G401.6 (cell line): ENCODE measurements at regions not wholly inside any gene's neighbourhood (a gene's known extent, or its start where the extent isn't known, plus 50 kb on each side); places are given as distances from the start of the nearest gene placed in this dataset.

Experiments used
- FAIRE-seq: peaks from 2 replicates; lab custom pipeline; 2012; peaks lifted over from hg19 to GRCh38; lab: Jason Lieb, UNC

GRCh38 chr16:5466551-5466950 is 369.0 kb upstream of the EEF2KMT start:
- FAIRE-seq, result no peak

- no peak for FAIRE-seq
Observed at GRCh38 chr16:5465714-5466113, 368.1 kb upstream of the EEF2KMT start.

GRCh38 chr16:5463820-5464219 is 366.2 kb upstream of the EEF2KMT start:
- FAIRE-seq, result no peak

GRCh38 chr16:5461574-5461973 is 364.0 kb upstream of the EEF2KMT start:
- FAIRE-seq, result no peak

- no peak for FAIRE-seq
Observed at GRCh38 chr16:5461141-5461540, 363.5 kb upstream of the EEF2KMT start.

GRCh38 chr16:5460701-5461100 is 363.1 kb upstream of the EEF2KMT start:
- FAIRE-seq, result no peak

- no peak for FAIRE-seq
Observed at GRCh38 chr16:5459863-5460262, 362.3 kb upstream of the EEF2KMT start.

- FAIRE-seq, result no peak
Observed at GRCh38 chr16:5455110-5455509, 357.5 kb upstream of the EEF2KMT start.

- no peak for FAIRE-seq
Observed at GRCh38 chr16:5454349-5454748, 356.8 kb upstream of the EEF2KMT start.

- FAIRE-seq, result no peak
Observed at GRCh38 chr16:5451641-5452040, 354.0 kb upstream of the EEF2KMT start.

GRCh38 chr16:5450409-5451104 is 353.0 kb upstream of the EEF2KMT start:
- no peak for FAIRE-seq

GRCh38 chr16:5449901-5450300 is 352.3 kb upstream of the EEF2KMT start:
- FAIRE-seq, result no peak

- no peak for FAIRE-seq
Observed at GRCh38 chr16:5448798-5449197, 351.2 kb upstream of the EEF2KMT start.

- no peak for FAIRE-seq
Observed at GRCh38 chr16:5447734-5448133, 350.1 kb upstream of the EEF2KMT start.

GRCh38 chr16:5446623-5447240 is 349.1 kb upstream of the EEF2KMT start:
- no peak for FAIRE-seq

GRCh38 chr16:5444189-5444588 is 346.6 kb upstream of the EEF2KMT start:
- no peak for FAIRE-seq

- no peak for FAIRE-seq
Observed at GRCh38 chr16:5442986-5443385, 345.4 kb upstream of the EEF2KMT start.

- FAIRE-seq, result no peak
Observed at GRCh38 chr16:5442054-5442453, 344.5 kb upstream of the EEF2KMT start.

- FAIRE-seq, result no peak
Observed at GRCh38 chr16:5438591-5438990, 341.0 kb upstream of the EEF2KMT start.

GRCh38 chr16:5433587-5433986 is 336.0 kb upstream of the EEF2KMT start:
- no peak for FAIRE-seq

GRCh38 chr16:5432166-5432565 is 334.6 kb upstream of the EEF2KMT start:
- FAIRE-seq, result no peak

- no peak for FAIRE-seq
Observed at GRCh38 chr16:5430598-5430997, 333.0 kb upstream of the EEF2KMT start.

- no peak for FAIRE-seq
Observed at GRCh38 chr16:5428932-5429331, 331.3 kb upstream of the EEF2KMT start.

GRCh38 chr16:5427571-5427970 is 330.0 kb upstream of the EEF2KMT start:
- no peak for FAIRE-seq
